ENCODE measurements at regions not wholly inside any gene's neighbourhood (a gene's known extent, or its start where the extent isn't known, plus 50 kb on each side); places are given as distances from the start of the nearest gene placed in this dataset.

DNA sequence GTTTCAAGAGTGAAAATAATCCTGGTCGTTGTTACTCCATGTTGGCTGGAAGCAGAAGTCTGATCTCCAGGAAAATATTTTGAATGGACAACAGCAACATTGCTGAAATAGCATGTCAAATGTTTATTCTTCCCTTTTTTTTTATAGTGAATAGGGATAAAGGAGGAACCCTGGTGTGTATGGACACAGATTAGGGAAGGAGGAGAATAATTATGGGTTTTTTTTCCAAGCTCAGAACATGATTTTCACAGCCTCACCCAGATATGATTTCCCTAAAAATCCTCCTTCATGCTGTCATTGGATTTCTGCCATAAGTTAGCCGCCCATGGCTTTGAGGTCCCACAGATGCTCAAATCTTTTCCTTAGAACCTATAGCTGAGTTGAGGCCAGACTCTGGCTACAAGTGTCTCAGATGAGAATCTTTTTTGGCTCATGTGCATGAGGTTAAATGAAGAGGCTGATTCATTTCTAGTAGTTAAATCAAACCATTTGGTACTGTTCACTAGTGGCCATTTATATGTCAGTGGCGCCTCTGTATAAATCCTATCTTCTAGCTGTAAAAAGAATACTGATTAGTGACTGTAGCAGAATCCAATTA is 65.5 kb upstream of the LIFR start:
- TF ChIP-seq, protein P1, sequence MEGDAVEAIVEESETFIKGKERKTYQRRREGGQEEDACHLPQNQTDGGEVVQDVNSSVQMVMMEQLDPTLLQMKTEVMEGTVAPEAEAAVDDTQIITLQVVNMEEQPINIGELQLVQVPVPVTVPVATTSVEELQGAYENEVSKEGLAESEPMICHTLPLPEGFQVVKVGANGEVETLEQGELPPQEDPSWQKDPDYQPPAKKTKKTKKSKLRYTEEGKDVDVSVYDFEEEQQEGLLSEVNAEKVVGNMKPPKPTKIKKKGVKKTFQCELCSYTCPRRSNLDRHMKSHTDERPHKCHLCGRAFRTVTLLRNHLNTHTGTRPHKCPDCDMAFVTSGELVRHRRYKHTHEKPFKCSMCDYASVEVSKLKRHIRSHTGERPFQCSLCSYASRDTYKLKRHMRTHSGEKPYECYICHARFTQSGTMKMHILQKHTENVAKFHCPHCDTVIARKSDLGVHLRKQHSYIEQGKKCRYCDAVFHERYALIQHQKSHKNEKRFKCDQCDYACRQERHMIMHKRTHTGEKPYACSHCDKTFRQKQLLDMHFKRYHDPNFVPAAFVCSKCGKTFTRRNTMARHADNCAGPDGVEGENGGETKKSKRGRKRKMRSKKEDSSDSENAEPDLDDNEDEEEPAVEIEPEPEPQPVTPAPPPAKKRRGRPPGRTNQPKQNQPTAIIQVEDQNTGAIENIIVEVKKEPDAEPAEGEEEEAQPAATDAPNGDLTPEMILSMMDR (conservative IDR thresholded peaks at IDR 0.05; ENCODE audit: low read length): no peak
- no peak for TF ChIP-seq EZH2phosphoT487 (IDR thresholded peaks at IDR 0.05; ENCODE audit: borderline replicate concordance)
